PC-3 (cell line): ENCODE measurements at regions not wholly inside any gene's neighbourhood (a gene's known extent, or its start where the extent isn't known, plus 50 kb on each side); places are given as distances from the start of the nearest gene placed in this dataset.

Source experiments
- ATAC-seq: fragments of 200-7000 bp; cut with Tn5 transposase; 2 replicates; pipeline ENCODE4 v1.9.1; 2020; ENCODE audit warnings: mild to moderate bottlenecking, moderate library complexity
- BruUV-seq: library from RNA; stranded (reverse); fragments of 400-500 nt; replicated peaks from 2 replicates; lab custom pipeline; 2021; lab: Mats Ljungman, UMichigan
- CTCF ChIA-PET: fragments of 300-600 bp; sonication (Branson Sonifier 250); formaldehyde crosslinking; loops from one replicate; lab custom pipeline; 2022; ENCODE audit warnings: antibody characterized with exemption; lab: Charles Lee
- POLR2A ChIA-PET: fragments of 300-600 bp; sonication (Branson Sonifier 250); formaldehyde crosslinking; loops from one replicate; lab custom pipeline; 2022; ENCODE audit warnings: antibody characterized with exemption; ENCODE audit not compliant: unreplicated experiment; lab: Charles Lee
- DNase-seq: peaks from one replicate; pipeline ENCODE4 v3.0.0-alpha.2; 2015
- H2AFZ ChIP-seq: fragments of 300-600 bp; sonication (generic); 2 replicates; pipeline ENCODE4 v1.6.0; 2016; ENCODE audit warnings: antibody characterized with exemption, low read length
- H3F3A ChIP-seq: fragments of 300-600 bp; sonication (generic); one replicate; pipeline ENCODE4 v1.6.0; 2017; ENCODE audit warnings: antibody characterized with exemption, low read length, control low read depth, mild to moderate bottlenecking; ENCODE audit not compliant: unreplicated experiment
- H3K27ac ChIP-seq: fragments of 300-600 bp; sonication (generic); 2 replicates; pipeline ENCODE4 v1.5.1; 2016; ENCODE audit warnings: mild to moderate bottlenecking, low read length
- H3K27me3 ChIP-seq: fragments of 300-600 bp; sonication (generic); 2 replicates; pipeline ENCODE4 v1.6.1; 2016; ENCODE audit warnings: low read length, mixed read lengths
- H3K36me3 ChIP-seq: fragments of 300-600 bp; sonication (generic); 2 replicates; pipeline ENCODE4 v1.6.1; 2016; ENCODE audit warnings: low read depth, mixed run types, low read length, mixed read lengths
- H3K4me1 ChIP-seq: fragments of 300-600 bp; sonication (generic); 2 replicates; pipeline ENCODE4 v1.5.1; 2016; ENCODE audit warnings: low read length; ENCODE audit not compliant: insufficient read depth
- H3K4me2 ChIP-seq: fragments of 300-600 bp; sonication (generic); 2 replicates; pipeline ENCODE4 v1.6.0; 2016; ENCODE audit warnings: low read length
- H3K4me3 ChIP-seq: fragments of 300-600 bp; sonication (generic); 2 replicates; pipeline ENCODE4 v1.5.1; 2016; ENCODE audit warnings: mild to moderate bottlenecking, low read length, mixed read lengths
- H3K79me2 ChIP-seq: fragments of 300-600 bp; sonication (generic); 2 replicates; pipeline ENCODE4 v1.6.1; 2017; ENCODE audit warnings: low read length, mixed read lengths
- H3K9ac ChIP-seq: fragments of 300-600 bp; sonication (generic); 2 replicates; pipeline ENCODE4 v1.6.0; 2016; ENCODE audit warnings: mild to moderate bottlenecking, low read length
- H3K9me2 ChIP-seq: fragments of 300-600 bp; sonication (generic); replicated peaks from 2 replicates; pipeline ENCODE4 v1.6.1; 2016; ENCODE audit warnings: mixed run types, low read length, mixed read lengths
- H3K9me3 ChIP-seq: fragments of 300-600 bp; sonication (generic); 2 replicates; pipeline ENCODE4 v1.6.1; 2016; ENCODE audit warnings: low read length, mixed read lengths
- H4K20me1 ChIP-seq: fragments of 300-600 bp; sonication (generic); 2 replicates; pipeline ENCODE4 v1.6.1; 2016; ENCODE audit warnings: low read length, mixed read lengths
- EZH2 ChIP-seq: fragments of 300-600 bp; sonication (generic); IDR thresholded peaks from one replicate; pipeline ENCODE4 v1.6.1; 2017; ENCODE audit warnings: antibody characterized with exemption, mild to moderate bottlenecking, low read length; ENCODE audit not compliant: unreplicated experiment
- EZH2phosphoT487 ChIP-seq: fragments of 300-600 bp; sonication (generic); IDR thresholded peaks from 2 replicates; pipeline ENCODE4 v1.6.1; 2018; ENCODE audit warnings: mild to moderate bottlenecking, antibody characterized with exemption, low read length, borderline replicate concordance
- intact Hi-C: fragments of 100-400 bp; cut with micrococcal nuclease; formaldehyde crosslinking; loops from 2 replicates; pipeline ENCODE4 v1.9.0; 2023
- TF ChIP-seq, protein P1 (sequence below): fragments of 300-600 bp; sonication (generic); conservative IDR thresholded peaks from 2 replicates; pipeline ENCODE4 v1.5.1; 2017; ENCODE audit warnings: antibody characterized with exemption, low read depth, mild to moderate bottlenecking, low read length

GRCh38 chr7:119341822-119342221, 931.2 kb upstream of the KCND2 start:
- no peak overlapping the region for H3K4me2 ChIP-seq
- no peaks in the 10 kb centered on the region for H3F3A ChIP-seq
- intact Hi-C loops = no loop called here
- no peaks in the 10 kb centered on the region for H3K27me3 ChIP-seq
- TF ChIP-seq, protein P1, sequence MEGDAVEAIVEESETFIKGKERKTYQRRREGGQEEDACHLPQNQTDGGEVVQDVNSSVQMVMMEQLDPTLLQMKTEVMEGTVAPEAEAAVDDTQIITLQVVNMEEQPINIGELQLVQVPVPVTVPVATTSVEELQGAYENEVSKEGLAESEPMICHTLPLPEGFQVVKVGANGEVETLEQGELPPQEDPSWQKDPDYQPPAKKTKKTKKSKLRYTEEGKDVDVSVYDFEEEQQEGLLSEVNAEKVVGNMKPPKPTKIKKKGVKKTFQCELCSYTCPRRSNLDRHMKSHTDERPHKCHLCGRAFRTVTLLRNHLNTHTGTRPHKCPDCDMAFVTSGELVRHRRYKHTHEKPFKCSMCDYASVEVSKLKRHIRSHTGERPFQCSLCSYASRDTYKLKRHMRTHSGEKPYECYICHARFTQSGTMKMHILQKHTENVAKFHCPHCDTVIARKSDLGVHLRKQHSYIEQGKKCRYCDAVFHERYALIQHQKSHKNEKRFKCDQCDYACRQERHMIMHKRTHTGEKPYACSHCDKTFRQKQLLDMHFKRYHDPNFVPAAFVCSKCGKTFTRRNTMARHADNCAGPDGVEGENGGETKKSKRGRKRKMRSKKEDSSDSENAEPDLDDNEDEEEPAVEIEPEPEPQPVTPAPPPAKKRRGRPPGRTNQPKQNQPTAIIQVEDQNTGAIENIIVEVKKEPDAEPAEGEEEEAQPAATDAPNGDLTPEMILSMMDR = no peak
- ATAC-seq (no peak), DNase-seq (no peak)
- H3K9ac ChIP-seq = no peak overlapping the region
- H2AFZ ChIP-seq = no peak overlapping the region
- no peaks in the 10 kb centered on the region for H3K4me1 ChIP-seq
- CTCF ChIA-PET = no interaction called here
- no peaks in the 10 kb centered on the region for H3K9me2 ChIP-seq
- no peaks in the 10 kb centered on the region for H3K9me3 ChIP-seq
- no peaks in the 10 kb centered on the region for H4K20me1 ChIP-seq
- no peaks in the 10 kb centered on the region for H3K79me2 ChIP-seq
- no TSS peak for BruUV-seq
- no peak overlapping the region for H3K27ac ChIP-seq
- no peaks in the 10 kb centered on the region for H3K36me3 ChIP-seq
- no peak overlapping the region for H3K4me3 ChIP-seq
- POLR2A ChIA-PET = no interaction called here

DNA sequence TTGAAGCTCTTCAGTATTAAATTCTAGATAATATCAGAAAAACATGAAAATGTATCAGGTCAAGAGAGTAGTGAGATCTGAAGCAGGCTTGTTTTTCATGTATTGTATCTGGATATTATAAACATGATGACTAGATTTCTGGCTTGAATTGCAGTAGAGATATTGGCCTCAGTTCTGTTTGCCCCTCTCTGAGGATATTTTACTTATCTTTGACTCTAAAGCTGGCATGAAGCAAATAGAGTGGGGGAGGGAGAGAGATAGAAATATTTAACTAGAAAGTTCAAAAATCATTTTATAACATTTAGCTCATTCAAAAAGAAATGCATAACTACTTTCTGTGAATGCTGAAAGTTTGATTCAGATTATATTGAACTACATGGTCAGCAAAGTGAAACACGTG, 929.7 kb upstream of the KCND2 start:
- no peak for ATAC-seq
- POLR2A ChIA-PET = no interaction called here
- Histone ChIP-seq H3F3A (no peaks in the 10 kb centered on the region), H3K9me2 (no peaks in the 10 kb centered on the region), H3K27me3 (no peaks in the 10 kb centered on the region), H3K79me2 (no peaks in the 10 kb centered on the region), H3K9me3 (no peaks in the 10 kb centered on the region), H3K4me2 (no peak overlapping the region), H3K9ac (no peak overlapping the region), H3K27ac (no peak overlapping the region), H3K4me1 (no peaks in the 10 kb centered on the region), H3K36me3 (no peaks in the 10 kb centered on the region), H2AFZ (no peak overlapping the region), H4K20me1 (no peaks in the 10 kb centered on the region), H3K4me3 (no peak overlapping the region)
- TF ChIP-seq, protein P1 = no peak
- no peak for TF ChIP-seq EZH2phosphoT487
- TF ChIP-seq EZH2 = no peak
- no peak for DNase-seq
- CTCF ChIA-PET = no interaction called here
- intact Hi-C loops = no loop called here
- no TSS peak for BruUV-seq

GRCh38 chr7:119344466-119344865, 928.5 kb upstream of the KCND2 start:
- H3K9me3 ChIP-seq = no peaks in the 10 kb centered on the region
- CTCF ChIA-PET = interaction anchor here (0.6 kb wide), 1 partner anchor 573 kb away, joined by 4 read pairs; no protein-coding TSS in a partner anchor
- TF ChIP-seq, protein P1 = no peak
- POLR2A ChIA-PET = no interaction called here
- no peaks in the 10 kb centered on the region for H3K36me3 ChIP-seq
- H3K4me1 ChIP-seq = no peaks in the 10 kb centered on the region
- H2AFZ ChIP-seq = no peak overlapping the region
- no peaks in the 10 kb centered on the region for H3K79me2 ChIP-seq
- H4K20me1 ChIP-seq = no peaks in the 10 kb centered on the region
- no peak for ATAC-seq
- no peaks in the 10 kb centered on the region for H3F3A ChIP-seq
- H3K4me3 ChIP-seq = no peak overlapping the region
- BruUV-seq = no TSS peak
- no peaks in the 10 kb centered on the region for H3K9me2 ChIP-seq
- no peak overlapping the region for H3K27ac ChIP-seq
- intact Hi-C loops = no loop called here
- no peaks in the 10 kb centered on the region for H3K27me3 ChIP-seq
- no peak overlapping the region for H3K4me2 ChIP-seq
- no peak overlapping the region for H3K9ac ChIP-seq
- DNase-seq = no peak
